Natural killer cell (primary cell): ENCODE measurements at regions not wholly inside any gene's neighbourhood (a gene's known extent, or its start where the extent isn't known, plus 50 kb on each side); places are given as distances from the start of the nearest gene placed in this dataset.
"Not testable (repeated sequence)": the region's sequence is repeated elsewhere in the genome, so short reads cannot be mapped to it uniquely, and the experiment has no call there.

Experiments
- ATAC-seq, 3 donors: fragments of 150-1000 bp in 2 of 3; fragments of 200-7000 bp in 1 of 3; cut with Tn5 transposase; 1 replicate in 1 of 3; 2 replicates in 2 of 3; pipeline ENCODE4 v1.10.0; 2021; ENCODE audit warnings: mild to moderate bottlenecking in 2 of 3, moderate library complexity in 2 of 3
- DNase-seq, 2 donors: peaks; one replicate each; pipeline versions ENCODE4 v3.0.0 to v3.0.0-alpha.2; 2013 to 2021; ENCODE audit warnings: mixed read lengths in 1 of 2
- H3K27ac ChIP-seq: one replicate; pipeline ENCODE4 v1.5.1; 2013; ENCODE audit warnings: mild to moderate bottlenecking, low read length
- H3K27me3 ChIP-seq: one replicate; pipeline ENCODE4 v1.6.1; 2013; ENCODE audit warnings: low read length; ENCODE audit not compliant: control insufficient read depth, insufficient read depth
- H3K36me3 ChIP-seq: one replicate; pipeline ENCODE4 v1.6.1; 2013; ENCODE audit warnings: low read length; ENCODE audit not compliant: control insufficient read depth, insufficient read depth
- H3K4me1 ChIP-seq: one replicate; pipeline ENCODE4 v1.6.1; 2013; ENCODE audit warnings: low read length; ENCODE audit not compliant: control insufficient read depth, insufficient read depth
- H3K4me3 ChIP-seq: one replicate; pipeline ENCODE4 v1.5.1; 2013; ENCODE audit warnings: low read length
- H3K9me3 ChIP-seq: one replicate; pipeline ENCODE4 v1.6.1; 2013; ENCODE audit warnings: low read length; ENCODE audit not compliant: control insufficient read depth, insufficient read depth
- H3K27ac Mint-ChIP-seq, 2 donors: one replicate each; pipeline ENCODE4 v1.8.0; 2022; ENCODE audit warnings: mild to moderate bottlenecking in 2 of 2, mixed read lengths in 2 of 2, moderate library complexity in 1 of 2
- H3K27me3 Mint-ChIP-seq, 2 donors: one replicate each; pipeline ENCODE4 v1.8.0; 2022; ENCODE audit warnings: low read depth in 2 of 2, mixed read lengths in 2 of 2
- H3K36me3 Mint-ChIP-seq: one replicate; pipeline ENCODE4 v1.8.0; 2022; ENCODE audit warnings: mixed read lengths
- H3K4me1 Mint-ChIP-seq, 2 donors: one replicate each; pipeline ENCODE4 v1.8.0; 2022; ENCODE audit warnings: mixed read lengths in 2 of 2
- H3K4me3 Mint-ChIP-seq: one replicate; pipeline ENCODE4 v1.8.0; 2022; ENCODE audit warnings: mild to moderate bottlenecking, moderate library complexity, mixed read lengths
- H3K9me3 Mint-ChIP-seq, 2 donors: one replicate each; pipeline ENCODE4 v1.8.0; 2022; ENCODE audit warnings: mixed read lengths in 2 of 2
- WGBS: methylation state at CpG from one replicate; pipeline ENCODE4 v1.1.7; 2013; ENCODE audit warnings: missing lambda C conversion rate; ENCODE audit not compliant: insufficient coverage; 5-methylcytosine and 5-hydroxymethylcytosine counted together
- intact Hi-C: fragments of 100-400 bp; cut with micrococcal nuclease; formaldehyde crosslinking; loops from one replicate; pipeline ENCODE4 v1.14.2; 2022
- TF ChIP-seq, protein P1 (sequence below): fragments of 200-600 bp; IDR thresholded peaks from one replicate; pipeline ENCODE4 v1.8.0; 2022; ENCODE audit warnings: antibody characterized with exemption

DNA sequence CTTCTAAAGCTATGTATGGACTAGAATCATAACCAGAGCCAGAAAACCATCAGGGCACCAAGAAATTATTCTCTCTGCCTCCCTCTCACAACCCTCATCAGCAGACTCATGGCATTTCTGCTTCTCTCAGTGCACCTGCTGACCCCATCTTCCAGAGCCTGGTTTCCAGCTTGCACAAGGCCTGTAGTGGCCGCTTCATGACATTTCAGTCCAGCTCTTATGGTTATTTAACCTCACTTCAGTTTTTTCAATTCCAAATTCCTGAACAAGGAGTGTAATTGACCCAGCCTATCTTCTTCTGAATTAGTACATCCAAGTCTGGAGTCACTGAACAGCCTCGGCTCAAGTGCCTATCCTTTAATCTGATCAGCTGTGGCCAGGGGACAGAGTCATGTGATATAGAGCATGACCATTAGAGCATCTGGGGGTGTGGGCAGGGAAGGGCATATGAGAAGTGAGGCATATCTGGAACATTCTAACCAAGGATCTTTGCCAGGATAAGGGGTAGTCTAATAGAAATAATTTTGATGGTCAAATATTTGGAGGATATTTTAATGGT, 97.2 kb upstream of the TMEM17 start:
- intact Hi-C loops = no loop called here
- H3K4me1 ChIP-seq = no peaks in the 10 kb centered on the region
- Mint-ChIP-seq H3K36me3 (no peaks in the 10 kb centered on the region), H3K27me3 (peaks cover 7 to 35% of the 10 kb centered on the region in 2 donors), H3K4me1 (no peaks in the 10 kb centered on the region), H3K27ac (no peak overlapping the region), H3K4me3 (no peak overlapping the region), H3K9me3 (peaks cover 0 to 2% of the 10 kb centered on the region in 2 donors)
- no peak overlapping the region for H3K4me3 ChIP-seq
- no peaks in the 10 kb centered on the region for H3K27me3 ChIP-seq
- H3K36me3 ChIP-seq = no peaks in the 10 kb centered on the region
- WGBS = 92% methylated on average over 2 of the region's 2 CpGs
- no peak for ATAC-seq
- DNase-seq = no peak
- TF ChIP-seq, protein P1, sequence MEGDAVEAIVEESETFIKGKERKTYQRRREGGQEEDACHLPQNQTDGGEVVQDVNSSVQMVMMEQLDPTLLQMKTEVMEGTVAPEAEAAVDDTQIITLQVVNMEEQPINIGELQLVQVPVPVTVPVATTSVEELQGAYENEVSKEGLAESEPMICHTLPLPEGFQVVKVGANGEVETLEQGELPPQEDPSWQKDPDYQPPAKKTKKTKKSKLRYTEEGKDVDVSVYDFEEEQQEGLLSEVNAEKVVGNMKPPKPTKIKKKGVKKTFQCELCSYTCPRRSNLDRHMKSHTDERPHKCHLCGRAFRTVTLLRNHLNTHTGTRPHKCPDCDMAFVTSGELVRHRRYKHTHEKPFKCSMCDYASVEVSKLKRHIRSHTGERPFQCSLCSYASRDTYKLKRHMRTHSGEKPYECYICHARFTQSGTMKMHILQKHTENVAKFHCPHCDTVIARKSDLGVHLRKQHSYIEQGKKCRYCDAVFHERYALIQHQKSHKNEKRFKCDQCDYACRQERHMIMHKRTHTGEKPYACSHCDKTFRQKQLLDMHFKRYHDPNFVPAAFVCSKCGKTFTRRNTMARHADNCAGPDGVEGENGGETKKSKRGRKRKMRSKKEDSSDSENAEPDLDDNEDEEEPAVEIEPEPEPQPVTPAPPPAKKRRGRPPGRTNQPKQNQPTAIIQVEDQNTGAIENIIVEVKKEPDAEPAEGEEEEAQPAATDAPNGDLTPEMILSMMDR = no peak
- H3K9me3 ChIP-seq = no peaks in the 10 kb centered on the region
- no peak overlapping the region for H3K27ac ChIP-seq

DNA sequence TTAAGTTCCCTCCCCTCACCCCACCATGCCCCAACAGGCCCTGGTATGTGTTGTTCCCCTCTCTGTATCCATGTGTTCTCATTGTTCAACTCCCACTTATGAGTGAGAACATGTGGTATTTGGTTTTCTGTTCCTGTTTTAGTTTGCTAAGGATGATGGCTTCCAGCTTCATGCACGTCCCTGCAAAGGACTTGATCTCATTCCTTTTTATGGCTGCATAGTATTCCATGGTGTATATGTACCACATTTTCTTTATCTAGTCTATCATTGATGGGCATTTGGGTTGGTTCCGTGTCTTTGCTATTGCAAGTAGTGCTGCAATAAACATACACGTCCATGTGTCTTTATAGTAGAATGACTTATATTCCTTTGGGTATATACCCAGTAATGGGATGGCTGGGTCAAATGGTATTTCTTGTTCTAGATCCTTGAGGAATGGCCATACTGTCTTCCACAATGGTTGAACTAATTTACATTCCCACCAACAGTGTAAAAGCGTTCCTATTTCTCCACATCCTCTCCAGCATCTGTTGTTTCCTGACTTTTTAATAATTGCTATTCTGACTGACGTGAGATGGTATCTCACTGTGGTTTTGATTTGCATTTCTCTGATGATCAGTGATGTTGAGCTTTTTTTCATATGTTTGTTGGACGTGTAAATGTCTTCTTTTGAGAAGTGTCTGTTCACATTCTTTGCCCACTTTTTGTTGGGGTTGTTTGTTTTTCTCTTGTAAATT, 93.8 kb upstream of the TMEM17 start:
- H3K27ac Mint-ChIP-seq, H3K4me1 Mint-ChIP-seq, intact Hi-C loops, H3K27me3 ChIP-seq, H3K27ac ChIP-seq, ATAC-seq, H3K4me3 Mint-ChIP-seq, H3K9me3 ChIP-seq, H3K4me1 ChIP-seq, H3K4me3 ChIP-seq, H3K9me3 Mint-ChIP-seq, H3K36me3 Mint-ChIP-seq, H3K36me3 ChIP-seq, DNase-seq: not testable (repeated sequence)
- H3K27me3 Mint-ChIP-seq = peaks cover 7 to 27% of the 10 kb centered on the region in 2 donors
- 75% methylated on average over 5 of the region's 6 CpGs for WGBS

DNA sequence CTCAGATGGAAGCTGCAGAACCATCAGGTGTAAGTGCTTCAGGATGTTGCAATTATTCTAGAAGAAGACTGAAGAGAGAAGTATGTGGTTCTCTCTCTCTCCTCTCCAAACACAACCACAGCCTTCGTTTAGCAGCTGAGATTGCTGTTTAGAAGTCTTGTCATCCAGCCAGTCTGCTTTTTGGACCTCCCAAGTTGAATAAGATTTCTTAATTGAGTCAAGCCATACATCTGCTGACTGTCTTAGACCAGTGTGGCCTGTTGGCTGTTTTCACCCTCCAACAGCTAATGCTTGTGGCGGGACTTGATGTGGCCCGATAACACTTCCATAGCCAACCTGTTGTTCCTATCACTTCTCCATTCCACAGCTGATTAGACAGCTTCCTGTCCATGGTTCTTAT, 91.3 kb upstream of the TMEM17 start:
- TF ChIP-seq, protein P1 = no peak
- intact Hi-C loops = no loop called here
- H3K36me3 ChIP-seq = no peaks in the 10 kb centered on the region
- DNase-seq (no peak), ATAC-seq (no peak)
- no peak overlapping the region for H3K27ac ChIP-seq
- H3K9me3 Mint-ChIP-seq = no peaks in the 10 kb centered on the region
- H3K36me3 Mint-ChIP-seq = no peaks in the 10 kb centered on the region
- no peaks in the 10 kb centered on the region for H3K4me1 ChIP-seq
- H3K4me3 Mint-ChIP-seq = no peak overlapping the region
- H3K4me3 ChIP-seq = no peak overlapping the region
- H3K27ac Mint-ChIP-seq = no peak overlapping the region
- H3K27me3 ChIP-seq = no peaks in the 10 kb centered on the region
- no peaks in the 10 kb centered on the region for H3K9me3 ChIP-seq
- no peaks in the 10 kb centered on the region for H3K4me1 Mint-ChIP-seq
- H3K27me3 Mint-ChIP-seq = peaks cover 5 to 10% of the 10 kb centered on the region in 2 donors
- WGBS = 75% methylated on average over 3 of the region's 3 CpGs

DNA sequence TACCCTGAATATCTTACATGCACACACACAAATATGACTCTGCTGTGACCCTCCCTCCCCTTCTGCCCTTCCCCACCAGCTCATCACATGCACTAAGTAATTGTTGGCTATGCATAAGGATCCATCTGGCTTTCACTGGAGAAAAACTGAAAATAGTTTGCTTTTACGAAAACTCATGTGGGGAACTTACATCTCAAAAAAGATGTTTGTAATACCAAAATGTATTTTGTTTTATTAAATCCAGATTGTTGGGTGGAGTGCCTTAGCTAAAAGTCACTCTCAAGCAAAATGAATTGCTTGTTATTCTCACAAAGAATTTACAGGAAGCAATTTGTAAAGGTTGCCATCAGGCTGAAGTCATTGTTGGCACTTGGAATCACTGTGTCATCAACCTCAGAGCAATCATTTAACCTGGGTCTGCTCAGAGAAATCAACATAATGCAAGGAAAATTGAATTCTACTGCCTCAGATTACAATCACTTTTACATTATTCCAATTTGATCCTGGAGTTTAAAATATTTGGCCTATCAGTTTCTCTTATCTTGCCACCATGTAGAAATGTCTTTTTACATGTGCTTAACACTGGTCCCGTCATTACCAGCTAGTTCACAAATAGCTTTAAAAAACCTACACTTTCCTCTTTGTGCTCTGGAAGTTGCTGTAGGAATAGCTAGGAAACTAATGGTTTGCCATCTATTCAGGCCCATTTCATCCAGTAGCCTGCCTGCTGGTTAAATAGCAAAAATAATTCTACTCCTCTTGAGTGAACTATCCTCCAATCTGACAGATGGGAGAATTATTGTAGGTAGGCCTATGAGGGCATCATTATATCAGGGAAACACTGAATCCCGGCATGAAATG, 90.3 kb upstream of the TMEM17 start:
- Histone ChIP-seq H3K4me3 (no peak overlapping the region), H3K27ac (no peak overlapping the region), H3K9me3 (no peaks in the 10 kb centered on the region), H3K36me3 (no peaks in the 10 kb centered on the region), H3K27me3 (no peaks in the 10 kb centered on the region), H3K4me1 (no peaks in the 10 kb centered on the region)
- TF ChIP-seq, protein P1 = no peak
- intact Hi-C loops = no loop called here
- no peak overlapping the region for H3K27ac Mint-ChIP-seq
- peaks cover 5 to 10% of the 10 kb centered on the region in 2 donors for H3K27me3 Mint-ChIP-seq
- no peaks in the 10 kb centered on the region for H3K36me3 Mint-ChIP-seq
- no peak for DNase-seq
- WGBS = 92% methylated on average over 2 of the region's 3 CpGs
- ATAC-seq = no peak
- H3K4me3 Mint-ChIP-seq = no peak overlapping the region
- H3K9me3 Mint-ChIP-seq = no peaks in the 10 kb centered on the region
- H3K4me1 Mint-ChIP-seq = no peaks in the 10 kb centered on the region
